HepG2 (cell line): ENCODE measurements at regions not wholly inside any gene's neighbourhood (a gene's known extent, or its start where the extent isn't known, plus 50 kb on each side); places are given as distances from the start of the nearest gene placed in this dataset.

ENCODE experiments used
- ATF2 ChIP-seq: sonication (generic); formaldehyde crosslinking; IDR thresholded peaks from 2 replicates; pipeline ENCODE4 v1.4.0; 2020; ENCODE audit warnings: missing genetic modification reagents
- CEBPB ChIP-seq: IDR thresholded peaks from 2 replicates; pipeline ENCODE4 v1.6.1; 2011; ENCODE audit warnings: low read depth, low read length, improper control_type of control experiment, borderline replicate concordance
- GMEB2 ChIP-seq: IDR thresholded peaks from 2 replicates; pipeline ENCODE4 v1.6.1; 2016; ENCODE audit warnings: missing biosample characterization, missing genetic modification reagents, low read depth
- NFIC ChIP-seq: IDR thresholded peaks from 2 replicates; pipeline ENCODE4 v1.6.1; 2012; ENCODE audit warnings: mild to moderate bottlenecking, low read length, inconsistent platforms
- SKIL ChIP-seq: sonication (generic); formaldehyde crosslinking; IDR thresholded peaks from 2 replicates; pipeline ENCODE4 v1.8.0; 2022; ENCODE audit warnings: missing genetic modification reagents, mild to moderate bottlenecking, moderate library complexity, borderline replicate concordance
- TCF7L2 ChIP-seq: IDR thresholded peaks from 2 replicates; pipeline ENCODE4 v1.6.1; 2011; ENCODE audit warnings: mild to moderate bottlenecking, low read depth, low read length, moderate library complexity
- ZNF276 ChIP-seq: sonication (generic); formaldehyde crosslinking; IDR thresholded peaks from 2 replicates; pipeline ENCODE4 v1.4.0; 2020; ENCODE audit warnings: mild to moderate bottlenecking, low read depth, missing genetic modification reagents
- ZNF687 ChIP-seq: sonication (generic); formaldehyde crosslinking; IDR thresholded peaks from 2 replicates; pipeline ENCODE4 v1.5.1; 2020; ENCODE audit warnings: mild to moderate bottlenecking, missing genetic modification reagents, moderate library complexity

GRCh38 chr10:77700086-77700485 lies 62.5 kb upstream of the KCNMA1 start:
- TF ChIP-seq ZNF276 (no peak), ATF2 (CRISPR knock-in tag) (no peak), NFIC (no peak), CEBPB (no peak), SKIL (no peak), TCF7L2 (no peak), GMEB2 (CRISPR knock-in tag) (no peak), ZNF687 (no peak)
